ENCODE measurements at regions not wholly inside any gene's neighbourhood (a gene's known extent, or its start where the extent isn't known, plus 50 kb on each side); places are given as distances from the start of the nearest gene placed in this dataset.

- Histone ChIP-seq H3K27ac (ENCODE audit: low read depth, low read length) (no peak overlapping the region), H3K9ac (ENCODE audit: low read depth, low read length) (no peak overlapping the region), H3K36me3 (ENCODE audit: insufficient read depth, low read length) (no peaks in the 10 kb centered on the region), H3K4me3 (ENCODE audit: low read length) (no peak overlapping the region), H3K4me1 (ENCODE audit: insufficient read depth, low read length) (no peaks in the 10 kb centered on the region), H3K27me3 (ENCODE audit: insufficient read depth, low read length) (no peaks in the 10 kb centered on the region), H3K9me3 (ENCODE audit: insufficient read depth, low read depth, low read length) (no peaks in the 10 kb centered on the region)
- 88% methylated on average over 1 of the region's 2 CpGs for WGBS
These were observed 242.3 kb upstream of the ROBO1 start for GRCh38 chr3:80010021-80010571.

DNA sequence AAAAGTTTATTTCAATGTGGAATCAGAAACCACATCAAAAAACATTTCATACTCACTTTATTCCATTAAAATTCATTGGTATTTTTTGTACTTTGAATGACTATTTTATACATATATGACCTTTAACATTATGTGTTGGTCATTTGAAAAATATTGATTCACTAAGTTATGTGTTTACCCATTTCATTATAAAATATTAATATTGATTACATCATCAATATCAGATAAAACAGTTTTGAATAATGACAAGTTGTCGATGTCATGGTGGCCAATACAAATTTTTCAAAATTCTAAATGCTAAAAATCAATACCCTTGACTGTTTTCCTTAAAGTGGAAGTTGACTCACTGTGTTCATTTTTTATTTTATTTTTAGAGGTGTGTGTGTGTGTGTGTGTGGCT is 239.7 kb upstream of the ROBO1 start:
- no peaks in the 10 kb centered on the region for H3K36me3 ChIP-seq (ENCODE audit: insufficient read depth, low read length)
- WGBS: no CpG with 5 or more reads among the region's 1 CpG
- no peaks in the 10 kb centered on the region for H3K9me3 ChIP-seq (ENCODE audit: insufficient read depth, low read depth, low read length)

DNA sequence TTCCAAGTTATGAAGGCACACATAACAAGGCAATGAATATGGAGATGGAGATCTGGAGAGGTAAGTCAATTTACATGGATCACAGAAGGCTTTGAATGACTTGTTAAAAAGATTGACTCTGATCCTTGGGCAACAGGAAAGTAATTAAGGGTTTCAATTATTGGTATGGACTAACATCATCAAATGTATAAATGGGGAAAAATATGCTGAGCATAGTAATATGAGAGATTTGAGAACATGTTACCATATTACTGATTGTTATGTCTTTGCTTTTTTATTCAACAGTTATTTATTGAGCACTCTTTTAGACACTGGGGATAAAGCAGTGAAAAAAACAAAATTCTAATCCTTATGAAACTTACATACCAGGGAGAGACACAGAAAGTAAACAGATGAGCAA is 238.5 kb upstream of the ROBO1 start:
- H3K9me3 ChIP-seq (ENCODE audit: insufficient read depth, low read depth, low read length): no peaks in the 10 kb centered on the region
- no peaks in the 10 kb centered on the region for H3K4me1 ChIP-seq (ENCODE audit: insufficient read depth, low read length)
- H3K36me3 ChIP-seq (ENCODE audit: insufficient read depth, low read length): no peaks in the 10 kb centered on the region
- no peak overlapping the region for H3K27ac ChIP-seq (ENCODE audit: low read depth, low read length)
- H3K4me3 ChIP-seq (ENCODE audit: low read length): no peak overlapping the region
- no peaks in the 10 kb centered on the region for H3K27me3 ChIP-seq (ENCODE audit: insufficient read depth, low read length)
- no peak overlapping the region for H3K9ac ChIP-seq (ENCODE audit: low read depth, low read length)

More for the DNA sequence above, 239.7 kb upstream of the ROBO1 start:
- H3K9ac ChIP-seq (ENCODE audit: low read depth, low read length): no peak overlapping the region
- H3K4me3 ChIP-seq (ENCODE audit: low read length): no peak overlapping the region
- no peaks in the 10 kb centered on the region for H3K27me3 ChIP-seq (ENCODE audit: insufficient read depth, low read length)
- H3K27ac ChIP-seq (ENCODE audit: low read depth, low read length): no peak overlapping the region
- H3K4me1 ChIP-seq (ENCODE audit: insufficient read depth, low read length): no peaks in the 10 kb centered on the region

DNA sequence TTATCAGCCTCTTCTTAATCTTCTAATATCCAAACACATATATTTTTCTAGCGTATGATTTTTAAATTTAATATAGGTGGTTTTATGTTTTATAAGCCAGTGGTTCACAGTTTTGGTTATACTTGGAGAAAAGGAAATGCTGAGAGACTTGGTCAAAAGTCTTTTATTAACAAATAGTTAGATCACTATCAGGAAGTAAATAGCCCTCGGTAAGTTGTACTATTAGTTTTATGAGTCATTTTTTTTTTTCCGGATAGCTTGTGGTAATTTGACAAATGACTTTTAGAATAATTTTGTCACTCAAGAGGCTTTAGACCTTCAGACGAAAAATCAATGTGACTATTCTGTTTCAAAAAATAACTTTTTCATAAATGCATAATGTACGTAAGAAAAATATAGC is 232.2 kb upstream of the ROBO1 start:
- no peaks in the 10 kb centered on the region for H3K4me1 ChIP-seq (ENCODE audit: insufficient read depth, low read length)
- no peaks in the 10 kb centered on the region for H3K27me3 ChIP-seq (ENCODE audit: insufficient read depth, low read length)
- H3K4me3 ChIP-seq (ENCODE audit: low read length): no peak overlapping the region
- H3K9ac ChIP-seq (ENCODE audit: low read depth, low read length): no peak overlapping the region
- H3K36me3 ChIP-seq (ENCODE audit: insufficient read depth, low read length): no peaks in the 10 kb centered on the region
- WGBS: 100% methylated on average over 2 of the region's 5 CpGs
- no peaks in the 10 kb centered on the region for H3K9me3 ChIP-seq (ENCODE audit: insufficient read depth, low read depth, low read length)
- no peak overlapping the region for H3K27ac ChIP-seq (ENCODE audit: low read depth, low read length)

DNA sequence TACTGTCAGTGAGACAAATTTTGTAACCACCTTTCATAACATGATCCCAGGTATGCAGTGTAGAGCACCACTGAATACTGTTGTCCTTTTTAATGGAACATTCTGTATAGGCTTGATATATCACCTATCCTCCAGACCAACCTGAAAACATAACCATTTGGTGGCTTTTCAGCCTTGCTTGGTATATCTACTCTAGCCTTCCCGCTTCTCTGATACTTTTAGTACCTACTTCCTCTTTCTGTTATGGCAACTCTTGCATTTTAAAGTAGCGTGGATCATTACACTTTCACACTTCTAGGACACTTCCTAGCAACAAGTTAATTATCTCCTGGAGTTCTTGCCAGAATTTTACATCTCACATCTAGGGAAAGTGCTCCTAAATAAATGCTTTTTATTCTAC is 226.6 kb upstream of the ROBO1 start:
- H3K27ac ChIP-seq (ENCODE audit: low read depth, low read length): no peak overlapping the region

GRCh38 chr3:79986338-79986737 is 218.5 kb upstream of the ROBO1 start:
- no peak overlapping the region for H3K27ac ChIP-seq (ENCODE audit: low read depth, low read length)

More for the DNA sequence above, 226.6 kb upstream of the ROBO1 start:
- no peaks in the 10 kb centered on the region for H3K9me3 ChIP-seq (ENCODE audit: insufficient read depth, low read depth, low read length)
- no peaks in the 10 kb centered on the region for H3K4me1 ChIP-seq (ENCODE audit: insufficient read depth, low read length)
- WGBS: 92% methylated on average over 2 of the region's 2 CpGs
- H3K27me3 ChIP-seq (ENCODE audit: insufficient read depth, low read length): no peaks in the 10 kb centered on the region
- no peak overlapping the region for H3K9ac ChIP-seq (ENCODE audit: low read depth, low read length)
- no peaks in the 10 kb centered on the region for H3K36me3 ChIP-seq (ENCODE audit: insufficient read depth, low read length)
- H3K4me3 ChIP-seq (ENCODE audit: low read length): no peak overlapping the region

DNA sequence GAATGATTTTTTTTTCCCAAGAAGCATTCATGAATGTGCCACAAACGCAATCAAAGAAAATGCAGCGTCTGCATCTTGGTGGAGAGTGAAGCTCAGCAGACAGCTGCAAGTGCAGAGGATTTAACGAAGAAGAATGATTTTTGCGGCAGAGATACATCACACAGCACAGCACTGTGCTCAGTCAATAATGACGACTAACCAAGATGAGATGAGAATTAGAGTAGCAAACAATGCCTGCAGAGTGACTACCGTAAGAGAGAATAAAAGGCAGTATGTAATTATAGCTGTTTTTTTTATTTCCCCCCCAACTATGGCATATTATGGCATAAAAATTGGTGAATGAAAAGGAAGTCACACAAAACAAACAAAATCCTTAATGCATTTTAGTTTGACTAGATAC is 218.0 kb upstream of the ROBO1 start:
- H3K4me3 ChIP-seq (ENCODE audit: low read length): no peak overlapping the region
- no peaks in the 10 kb centered on the region for H3K27me3 ChIP-seq (ENCODE audit: insufficient read depth, low read length)
- WGBS: 96% methylated on average over 5 of the region's 6 CpGs
- H3K36me3 ChIP-seq (ENCODE audit: insufficient read depth, low read length): no peaks in the 10 kb centered on the region
- H3K27ac ChIP-seq (ENCODE audit: low read depth, low read length): no peak overlapping the region
- H3K9ac ChIP-seq (ENCODE audit: low read depth, low read length): no peak overlapping the region
- no peaks in the 10 kb centered on the region for H3K9me3 ChIP-seq (ENCODE audit: insufficient read depth, low read depth, low read length)
- no peaks in the 10 kb centered on the region for H3K4me1 ChIP-seq (ENCODE audit: insufficient read depth, low read length)

More at GRCh38 chr3:79986338-79986737, 218.5 kb upstream of the ROBO1 start:
- Histone ChIP-seq H3K27me3 (ENCODE audit: insufficient read depth, low read length) (no peaks in the 10 kb centered on the region), H3K9ac (ENCODE audit: low read depth, low read length) (no peak overlapping the region), H3K4me3 (ENCODE audit: low read length) (no peak overlapping the region), H3K36me3 (ENCODE audit: insufficient read depth, low read length) (no peaks in the 10 kb centered on the region), H3K9me3 (ENCODE audit: insufficient read depth, low read depth, low read length) (no peaks in the 10 kb centered on the region), H3K4me1 (ENCODE audit: insufficient read depth, low read length) (no peaks in the 10 kb centered on the region)
- WGBS: 89% methylated on average over 3 of the region's 3 CpGs

GRCh38 chr3:79983118-79983517 is 215.3 kb upstream of the ROBO1 start:
- Histone ChIP-seq H3K27me3 (ENCODE audit: insufficient read depth, low read length) (no peaks in the 10 kb centered on the region), H3K27ac (ENCODE audit: low read depth, low read length) (no peak overlapping the region), H3K4me3 (ENCODE audit: low read length) (no peak overlapping the region), H3K9ac (ENCODE audit: low read depth, low read length) (no peak overlapping the region), H3K4me1 (ENCODE audit: insufficient read depth, low read length) (no peaks in the 10 kb centered on the region), H3K9me3 (ENCODE audit: insufficient read depth, low read depth, low read length) (no peaks in the 10 kb centered on the region), H3K36me3 (ENCODE audit: insufficient read depth, low read length) (no peaks in the 10 kb centered on the region)
- WGBS: no CpG with 5 or more reads among the region's 1 CpG

DNA sequence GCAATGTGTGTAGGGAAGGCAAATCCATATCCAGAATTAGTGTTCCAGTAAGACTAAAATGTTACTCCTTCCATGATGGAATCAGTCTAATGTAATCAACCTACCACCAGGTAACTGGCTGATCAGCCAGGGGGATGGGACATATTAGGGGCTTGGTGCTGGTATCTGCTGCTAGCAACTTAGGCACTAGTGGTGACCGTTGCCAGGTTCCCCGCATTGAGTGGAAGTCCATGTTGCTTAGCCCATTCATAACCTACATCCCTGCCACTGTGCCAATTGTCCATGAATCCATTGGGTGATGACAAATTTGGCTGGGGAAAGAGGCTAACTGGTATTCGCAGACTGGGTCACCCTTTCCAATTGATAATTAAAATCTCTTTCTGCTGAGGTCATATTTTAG is 212.2 kb upstream of the ROBO1 start:
- Histone ChIP-seq H3K27me3 (ENCODE audit: insufficient read depth, low read length) (no peaks in the 10 kb centered on the region), H3K4me3 (ENCODE audit: low read length) (no peak overlapping the region)
- 91% methylated on average over 2 of the region's 3 CpGs for WGBS

GRCh38 chr3:79976466-79976865 is 208.7 kb upstream of the ROBO1 start:
- H3K27ac ChIP-seq (ENCODE audit: low read depth, low read length): no peak overlapping the region
- H3K9ac ChIP-seq (ENCODE audit: low read depth, low read length): no peak overlapping the region
- H3K4me3 ChIP-seq (ENCODE audit: low read length): no peak overlapping the region
- no peaks in the 10 kb centered on the region for H3K4me1 ChIP-seq (ENCODE audit: insufficient read depth, low read length)
- WGBS: 90% methylated on average over 1 of the region's 1 CpG
- H3K27me3 ChIP-seq (ENCODE audit: insufficient read depth, low read length): no peaks in the 10 kb centered on the region
- no peaks in the 10 kb centered on the region for H3K36me3 ChIP-seq (ENCODE audit: insufficient read depth, low read length)
- no peaks in the 10 kb centered on the region for H3K9me3 ChIP-seq (ENCODE audit: insufficient read depth, low read depth, low read length)

More for the DNA sequence above, 212.2 kb upstream of the ROBO1 start:
- no peak overlapping the region for H3K9ac ChIP-seq (ENCODE audit: low read depth, low read length)
- no peaks in the 10 kb centered on the region for H3K4me1 ChIP-seq (ENCODE audit: insufficient read depth, low read length)
- no peaks in the 10 kb centered on the region for H3K36me3 ChIP-seq (ENCODE audit: insufficient read depth, low read length)
- H3K27ac ChIP-seq (ENCODE audit: low read depth, low read length): no peak overlapping the region
- H3K9me3 ChIP-seq (ENCODE audit: insufficient read depth, low read depth, low read length): no peaks in the 10 kb centered on the region

DNA sequence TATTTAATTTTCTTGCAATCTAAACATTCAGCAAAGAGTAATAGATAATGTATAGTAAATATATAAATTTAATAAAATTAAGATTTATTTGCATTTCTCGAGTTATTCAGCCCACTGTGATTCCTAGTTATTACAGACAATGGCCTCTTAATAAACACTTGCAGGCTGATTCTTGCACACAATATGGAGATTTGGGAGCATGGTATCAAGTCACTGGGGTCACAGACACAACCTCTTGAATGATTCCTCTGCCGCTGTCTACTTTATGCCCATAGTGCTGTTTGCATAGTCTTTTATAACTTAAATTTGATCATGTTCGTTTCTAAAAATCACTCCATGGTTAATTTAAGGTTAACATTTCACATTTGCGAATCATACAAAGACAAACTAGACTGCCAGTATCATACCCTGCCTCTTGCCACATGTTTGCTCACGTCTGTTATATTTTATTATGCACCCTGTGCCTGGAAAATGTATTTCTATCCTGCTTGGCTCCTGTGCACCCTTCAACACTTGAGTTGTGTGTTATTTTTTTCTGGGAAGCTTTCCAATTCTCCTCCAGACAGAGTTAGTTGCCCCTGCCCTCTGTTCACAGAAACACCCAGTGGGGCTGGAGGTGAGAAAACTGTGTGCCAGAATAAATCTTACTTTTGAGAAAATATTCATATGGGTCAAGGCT is 206.3 kb upstream of the ROBO1 start:
- Histone ChIP-seq H3K4me3 (ENCODE audit: low read length) (no peak overlapping the region), H3K27me3 (ENCODE audit: insufficient read depth, low read length) (no peaks in the 10 kb centered on the region), H3K36me3 (ENCODE audit: insufficient read depth, low read length) (no peaks in the 10 kb centered on the region), H3K27ac (ENCODE audit: low read depth, low read length) (no peak overlapping the region), H3K4me1 (ENCODE audit: insufficient read depth, low read length) (no peaks in the 10 kb centered on the region), H3K9ac (ENCODE audit: low read depth, low read length) (no peak overlapping the region), H3K9me3 (ENCODE audit: insufficient read depth, low read depth, low read length) (no peaks in the 10 kb centered on the region)
- WGBS: 97% methylated on average over 4 of the region's 5 CpGs

GRCh38 chr3:79973482-79973881 is 205.7 kb upstream of the ROBO1 start:
- no peaks in the 10 kb centered on the region for H3K27me3 ChIP-seq (ENCODE audit: insufficient read depth, low read length)
- no peak overlapping the region for H3K27ac ChIP-seq (ENCODE audit: low read depth, low read length)
- H3K4me1 ChIP-seq (ENCODE audit: insufficient read depth, low read length): no peaks in the 10 kb centered on the region
- H3K9ac ChIP-seq (ENCODE audit: low read depth, low read length): no peak overlapping the region
- WGBS: no CpG with 5 or more reads among the region's 1 CpG
- H3K4me3 ChIP-seq (ENCODE audit: low read length): no peak overlapping the region
- H3K36me3 ChIP-seq (ENCODE audit: insufficient read depth, low read length): no peaks in the 10 kb centered on the region
- H3K9me3 ChIP-seq (ENCODE audit: insufficient read depth, low read depth, low read length): no peaks in the 10 kb centered on the region

All from HUES64 (cell line).